IMR-90 (cell line): ENCODE measurements at regions not wholly inside any gene's neighbourhood (a gene's known extent, or its start where the extent isn't known, plus 50 kb on each side); places are given as distances from the start of the nearest gene placed in this dataset.
"Not testable (repeated sequence)": the region's sequence is repeated elsewhere in the genome, so short reads cannot be mapped to it uniquely, and the experiment has no call there.

Experiments used
- CEBPB ChIP-seq: IDR thresholded peaks from 2 replicates; pipeline ENCODE4 v1.6.1; 2012; ENCODE audit warnings: low read depth, low read length, improper control_type of control experiment
- POLR2A ChIP-seq: IDR thresholded peaks from 2 replicates; pipeline ENCODE4 v1.6.1; 2012; ENCODE audit warnings: mild to moderate bottlenecking, low read depth, low read length
- TF ChIP-seq, protein P1 (sequence below): conservative IDR thresholded peaks from 2 replicates; pipeline ENCODE4 v1.5.1; 2012; ENCODE audit warnings: mild to moderate bottlenecking, low read depth, low read length, improper control_type of control experiment

DNA sequence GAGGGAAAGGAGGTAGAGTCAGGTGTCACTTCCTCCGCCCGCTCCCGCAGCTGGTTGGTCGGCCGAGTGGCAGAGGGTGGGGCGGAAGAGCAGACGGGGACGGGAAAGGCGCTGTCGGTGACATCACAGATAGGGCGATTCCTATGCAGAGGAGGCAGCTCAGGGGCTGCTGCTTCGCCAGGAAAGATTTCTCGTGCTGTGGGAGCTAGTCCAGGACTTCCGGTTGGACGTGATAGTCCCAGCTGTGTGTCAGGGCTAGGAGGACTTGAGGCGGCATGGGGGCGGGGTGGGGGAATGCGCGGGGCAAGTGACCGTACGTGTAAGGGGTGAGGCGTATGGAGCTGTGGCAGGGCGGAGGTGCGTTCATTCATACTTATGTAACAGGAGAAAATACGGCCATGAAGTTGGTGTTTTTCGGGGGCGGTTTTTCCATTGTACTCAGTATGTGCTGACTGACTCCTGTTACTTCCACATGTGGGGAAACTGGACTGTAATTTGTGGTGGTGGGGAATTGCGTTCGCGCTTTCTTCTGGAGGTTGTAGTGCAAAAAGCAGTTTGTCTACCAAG is 60.1 kb upstream of the NBPF8 start:
- TF ChIP-seq, protein P1, sequence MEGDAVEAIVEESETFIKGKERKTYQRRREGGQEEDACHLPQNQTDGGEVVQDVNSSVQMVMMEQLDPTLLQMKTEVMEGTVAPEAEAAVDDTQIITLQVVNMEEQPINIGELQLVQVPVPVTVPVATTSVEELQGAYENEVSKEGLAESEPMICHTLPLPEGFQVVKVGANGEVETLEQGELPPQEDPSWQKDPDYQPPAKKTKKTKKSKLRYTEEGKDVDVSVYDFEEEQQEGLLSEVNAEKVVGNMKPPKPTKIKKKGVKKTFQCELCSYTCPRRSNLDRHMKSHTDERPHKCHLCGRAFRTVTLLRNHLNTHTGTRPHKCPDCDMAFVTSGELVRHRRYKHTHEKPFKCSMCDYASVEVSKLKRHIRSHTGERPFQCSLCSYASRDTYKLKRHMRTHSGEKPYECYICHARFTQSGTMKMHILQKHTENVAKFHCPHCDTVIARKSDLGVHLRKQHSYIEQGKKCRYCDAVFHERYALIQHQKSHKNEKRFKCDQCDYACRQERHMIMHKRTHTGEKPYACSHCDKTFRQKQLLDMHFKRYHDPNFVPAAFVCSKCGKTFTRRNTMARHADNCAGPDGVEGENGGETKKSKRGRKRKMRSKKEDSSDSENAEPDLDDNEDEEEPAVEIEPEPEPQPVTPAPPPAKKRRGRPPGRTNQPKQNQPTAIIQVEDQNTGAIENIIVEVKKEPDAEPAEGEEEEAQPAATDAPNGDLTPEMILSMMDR, result not testable (repeated sequence)
- not testable (repeated sequence) for TF ChIP-seq CEBPB, POLR2A
